Stimulated activated memory B cell treated with anti-CD40 and anti-IgM and Interleukin-4, amounts not matched to agents 10 μg/mL and 1 μg/mL and 100 μg/mL, for 72 hours (primary cell): ENCODE measurements at regions not wholly inside any gene's neighbourhood (a gene's known extent, or its start where the extent isn't known, plus 50 kb on each side); places are given as distances from the start of the nearest gene placed in this dataset.

Source experiments
- ATAC-seq: fragments of 150-1000 bp; cut with Tn5 transposase; 2 replicates; pipeline ENCODE4 v1.10.0; 2021
- H3K27ac Mint-ChIP-seq: one replicate; pipeline ENCODE4 v1.8.0; 2022; ENCODE audit warnings: mild to moderate bottlenecking, mixed read lengths
- H3K27me3 Mint-ChIP-seq: one replicate; pipeline ENCODE4 v1.8.0; 2022; ENCODE audit warnings: mixed read lengths
- H3K36me3 Mint-ChIP-seq: one replicate; pipeline ENCODE4 v1.8.0; 2022; ENCODE audit warnings: mixed read lengths
- H3K4me1 Mint-ChIP-seq: one replicate; pipeline ENCODE4 v1.8.0; 2022; ENCODE audit warnings: mixed read lengths
- H3K4me3 Mint-ChIP-seq: one replicate; pipeline ENCODE4 v1.8.0; 2022; ENCODE audit warnings: mild to moderate bottlenecking, moderate library complexity, mixed read lengths
- H3K9me3 Mint-ChIP-seq: one replicate; pipeline ENCODE4 v1.8.0; 2022; ENCODE audit warnings: mixed read lengths

- H3K27me3 Mint-ChIP-seq: peaks cover 35% of the 10 kb centered on the region
- H3K36me3 Mint-ChIP-seq: no peaks in the 10 kb centered on the region
- ATAC-seq: no peak
- H3K9me3 Mint-ChIP-seq: no peaks in the 10 kb centered on the region
- H3K27ac Mint-ChIP-seq: no peak overlapping the region
- no peak overlapping the region for H3K4me3 Mint-ChIP-seq
- no peaks in the 10 kb centered on the region for H3K4me1 Mint-ChIP-seq
Observed at GRCh38 chr7:155224116-155224811, 73.4 kb upstream of the INSIG1 start.

GRCh38 chr7:155225095-155225494 is 72.6 kb upstream of the INSIG1 start:
- no peak for ATAC-seq
- Mint-ChIP-seq H3K9me3 (no peaks in the 10 kb centered on the region), H3K4me1 (no peaks in the 10 kb centered on the region), H3K27ac (no peak overlapping the region), H3K36me3 (no peaks in the 10 kb centered on the region), H3K4me3 (no peak overlapping the region), H3K27me3 (peaks cover 29% of the 10 kb centered on the region)

GRCh38 chr7:155225516-155225915 is 72.2 kb upstream of the INSIG1 start:
- ATAC-seq: no peak
- no peak overlapping the region for H3K27ac Mint-ChIP-seq
- no peaks in the 10 kb centered on the region for H3K9me3 Mint-ChIP-seq
- no peaks in the 10 kb centered on the region for H3K4me1 Mint-ChIP-seq
- H3K27me3 Mint-ChIP-seq: peaks cover 29% of the 10 kb centered on the region
- H3K4me3 Mint-ChIP-seq: no peak overlapping the region
- H3K36me3 Mint-ChIP-seq: no peaks in the 10 kb centered on the region

GRCh38 chr7:155226261-155227003 is 71.2 kb upstream of the INSIG1 start:
- no peaks in the 10 kb centered on the region for H3K36me3 Mint-ChIP-seq
- H3K27ac Mint-ChIP-seq: no peak overlapping the region
- H3K27me3 Mint-ChIP-seq: peaks cover 29% of the 10 kb centered on the region
- H3K9me3 Mint-ChIP-seq: no peaks in the 10 kb centered on the region
- peak; percentile 26 for ATAC-seq
- H3K4me3 Mint-ChIP-seq: no peak overlapping the region
- H3K4me1 Mint-ChIP-seq: no peaks in the 10 kb centered on the region

- no peaks in the 10 kb centered on the region for H3K9me3 Mint-ChIP-seq
- peaks cover 23% of the 10 kb centered on the region for H3K27me3 Mint-ChIP-seq
- no peaks in the 10 kb centered on the region for H3K36me3 Mint-ChIP-seq
- no peaks in the 10 kb centered on the region for H3K4me1 Mint-ChIP-seq
- H3K4me3 Mint-ChIP-seq: no peak overlapping the region
- no peak overlapping the region for H3K27ac Mint-ChIP-seq
- no peak for ATAC-seq
Observed at GRCh38 chr7:155227004-155227787, 70.5 kb upstream of the INSIG1 start.

- Mint-ChIP-seq H3K4me1 (no peaks in the 10 kb centered on the region), H3K9me3 (no peaks in the 10 kb centered on the region), H3K27me3 (peaks cover 23% of the 10 kb centered on the region), H3K36me3 (no peaks in the 10 kb centered on the region), H3K4me3 (no peak overlapping the region), H3K27ac (no peak overlapping the region)
- no peak for ATAC-seq
Observed at GRCh38 chr7:155227788-155228458, 69.8 kb upstream of the INSIG1 start.

GRCh38 chr7:155228459-155228845 is 69.2 kb upstream of the INSIG1 start:
- no peaks in the 10 kb centered on the region for H3K9me3 Mint-ChIP-seq
- H3K27ac Mint-ChIP-seq: no peak overlapping the region
- no peak overlapping the region for H3K4me3 Mint-ChIP-seq
- no peak for ATAC-seq
- no peaks in the 10 kb centered on the region for H3K4me1 Mint-ChIP-seq
- no peaks in the 10 kb centered on the region for H3K36me3 Mint-ChIP-seq
- H3K27me3 Mint-ChIP-seq: peaks cover 23% of the 10 kb centered on the region

GRCh38 chr7:155228894-155229293 is 68.8 kb upstream of the INSIG1 start:
- no peak for ATAC-seq
- H3K27me3 Mint-ChIP-seq: peaks cover 23% of the 10 kb centered on the region
- no peak overlapping the region for H3K27ac Mint-ChIP-seq
- H3K9me3 Mint-ChIP-seq: no peaks in the 10 kb centered on the region
- no peaks in the 10 kb centered on the region for H3K4me1 Mint-ChIP-seq
- no peaks in the 10 kb centered on the region for H3K36me3 Mint-ChIP-seq
- H3K4me3 Mint-ChIP-seq: no peak overlapping the region

GRCh38 chr7:155229548-155230168 is 68.0 kb upstream of the INSIG1 start:
- H3K27me3 Mint-ChIP-seq: peaks cover 23% of the 10 kb centered on the region
- ATAC-seq: no peak
- H3K4me1 Mint-ChIP-seq: no peaks in the 10 kb centered on the region
- no peak overlapping the region for H3K27ac Mint-ChIP-seq
- no peak overlapping the region for H3K4me3 Mint-ChIP-seq
- H3K36me3 Mint-ChIP-seq: no peaks in the 10 kb centered on the region
- H3K9me3 Mint-ChIP-seq: no peaks in the 10 kb centered on the region

GRCh38 chr7:155230169-155230593 is 67.5 kb upstream of the INSIG1 start:
- no peaks in the 10 kb centered on the region for H3K36me3 Mint-ChIP-seq
- H3K4me1 Mint-ChIP-seq: no peaks in the 10 kb centered on the region
- H3K9me3 Mint-ChIP-seq: no peaks in the 10 kb centered on the region
- H3K27ac Mint-ChIP-seq: no peak overlapping the region
- no peak for ATAC-seq
- H3K4me3 Mint-ChIP-seq: no peak overlapping the region
- peaks cover 23% of the 10 kb centered on the region for H3K27me3 Mint-ChIP-seq

GRCh38 chr7:155231241-155231800 is 66.4 kb upstream of the INSIG1 start:
- no peak for ATAC-seq
- no peaks in the 10 kb centered on the region for H3K4me1 Mint-ChIP-seq
- peaks cover 16% of the 10 kb centered on the region for H3K27me3 Mint-ChIP-seq

GRCh38 chr7:155231941-155232340 is 65.7 kb upstream of the INSIG1 start:
- H3K27ac Mint-ChIP-seq: no peak overlapping the region
- no peaks in the 10 kb centered on the region for H3K9me3 Mint-ChIP-seq
- H3K4me3 Mint-ChIP-seq: no peak overlapping the region
- H3K27me3 Mint-ChIP-seq: peaks cover 18% of the 10 kb centered on the region
- no peak for ATAC-seq
- no peaks in the 10 kb centered on the region for H3K4me1 Mint-ChIP-seq
- no peaks in the 10 kb centered on the region for H3K36me3 Mint-ChIP-seq

More at GRCh38 chr7:155231241-155231800, 66.4 kb upstream of the INSIG1 start:
- Mint-ChIP-seq H3K9me3 (no peaks in the 10 kb centered on the region), H3K27ac (no peak overlapping the region), H3K4me3 (no peak overlapping the region), H3K36me3 (no peaks in the 10 kb centered on the region)

- no peaks in the 10 kb centered on the region for H3K36me3 Mint-ChIP-seq
- no peak for ATAC-seq
- no peaks in the 10 kb centered on the region for H3K9me3 Mint-ChIP-seq
- no peak overlapping the region for H3K4me3 Mint-ChIP-seq
- no peaks in the 10 kb centered on the region for H3K4me1 Mint-ChIP-seq
- H3K27me3 Mint-ChIP-seq: peaks cover 18% of the 10 kb centered on the region
- no peak overlapping the region for H3K27ac Mint-ChIP-seq
Observed at GRCh38 chr7:155232911-155233310, 64.8 kb upstream of the INSIG1 start.

GRCh38 chr7:155233311-155234157 is 64.1 kb upstream of the INSIG1 start:
- H3K4me3 Mint-ChIP-seq: no peak overlapping the region
- H3K27me3 Mint-ChIP-seq: peaks cover 18% of the 10 kb centered on the region
- no peaks in the 10 kb centered on the region for H3K36me3 Mint-ChIP-seq
- no peak overlapping the region for H3K27ac Mint-ChIP-seq
- no peak for ATAC-seq
- no peaks in the 10 kb centered on the region for H3K9me3 Mint-ChIP-seq
- no peaks in the 10 kb centered on the region for H3K4me1 Mint-ChIP-seq
